Chondrocyte (in vitro differentiated cells): ENCODE measurements at regions not wholly inside any gene's neighbourhood (a gene's known extent, or its start where the extent isn't known, plus 50 kb on each side); places are given as distances from the start of the nearest gene placed in this dataset.

Source experiments
- DNase-seq: peaks from one replicate; pipeline ENCODE4 v3.0.0; 2021; ENCODE audit warnings: mixed read lengths, low spot score
- H3K27ac Mint-ChIP-seq: one replicate; pipeline ENCODE4 v1.8.0; 2021; ENCODE audit warnings: mild to moderate bottlenecking, moderate library complexity, mixed read lengths; ENCODE audit not compliant: unreplicated experiment
- H3K27me3 Mint-ChIP-seq: 2 replicates; pipeline ENCODE4 v1.8.0; 2021; ENCODE audit warnings: low read depth, mixed read lengths
- H3K36me3 Mint-ChIP-seq: 2 replicates; pipeline ENCODE4 v1.8.0; 2021; ENCODE audit warnings: low read depth, mixed read lengths
- H3K4me1 Mint-ChIP-seq: 2 replicates; pipeline ENCODE4 v1.8.0; 2021; ENCODE audit warnings: low read depth, mild to moderate bottlenecking, mixed read lengths
- H3K4me3 Mint-ChIP-seq: one replicate; pipeline ENCODE4 v1.8.0; 2021; ENCODE audit warnings: mild to moderate bottlenecking, moderate library complexity, mixed read lengths; ENCODE audit not compliant: unreplicated experiment
- H3K9me3 Mint-ChIP-seq: 2 replicates; pipeline ENCODE4 v1.8.0; 2021; ENCODE audit warnings: low read depth, mixed read lengths
- TF ChIP-seq, protein P1 (sequence below): fragments of 200-600 bp; sonication (generic); IDR thresholded peaks from 2 replicates; pipeline ENCODE4 v1.5.0; 2021; ENCODE audit warnings: antibody characterized with exemption, mild to moderate bottlenecking, moderate library complexity

GRCh38 chr2:167504061-167504460, 615.8 kb downstream of the XIRP2 start:
- no peaks in the 10 kb centered on the region for H3K36me3 Mint-ChIP-seq
- H3K4me1 Mint-ChIP-seq, result peaks cover 4% of the 10 kb centered on the region
- TF ChIP-seq, protein P1, sequence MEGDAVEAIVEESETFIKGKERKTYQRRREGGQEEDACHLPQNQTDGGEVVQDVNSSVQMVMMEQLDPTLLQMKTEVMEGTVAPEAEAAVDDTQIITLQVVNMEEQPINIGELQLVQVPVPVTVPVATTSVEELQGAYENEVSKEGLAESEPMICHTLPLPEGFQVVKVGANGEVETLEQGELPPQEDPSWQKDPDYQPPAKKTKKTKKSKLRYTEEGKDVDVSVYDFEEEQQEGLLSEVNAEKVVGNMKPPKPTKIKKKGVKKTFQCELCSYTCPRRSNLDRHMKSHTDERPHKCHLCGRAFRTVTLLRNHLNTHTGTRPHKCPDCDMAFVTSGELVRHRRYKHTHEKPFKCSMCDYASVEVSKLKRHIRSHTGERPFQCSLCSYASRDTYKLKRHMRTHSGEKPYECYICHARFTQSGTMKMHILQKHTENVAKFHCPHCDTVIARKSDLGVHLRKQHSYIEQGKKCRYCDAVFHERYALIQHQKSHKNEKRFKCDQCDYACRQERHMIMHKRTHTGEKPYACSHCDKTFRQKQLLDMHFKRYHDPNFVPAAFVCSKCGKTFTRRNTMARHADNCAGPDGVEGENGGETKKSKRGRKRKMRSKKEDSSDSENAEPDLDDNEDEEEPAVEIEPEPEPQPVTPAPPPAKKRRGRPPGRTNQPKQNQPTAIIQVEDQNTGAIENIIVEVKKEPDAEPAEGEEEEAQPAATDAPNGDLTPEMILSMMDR, result no peak
- no peak overlapping the region for H3K27ac Mint-ChIP-seq
- no peaks in the 10 kb centered on the region for H3K9me3 Mint-ChIP-seq
- no peak overlapping the region for H3K4me3 Mint-ChIP-seq
- no peak for DNase-seq
- no peaks in the 10 kb centered on the region for H3K27me3 Mint-ChIP-seq

DNA sequence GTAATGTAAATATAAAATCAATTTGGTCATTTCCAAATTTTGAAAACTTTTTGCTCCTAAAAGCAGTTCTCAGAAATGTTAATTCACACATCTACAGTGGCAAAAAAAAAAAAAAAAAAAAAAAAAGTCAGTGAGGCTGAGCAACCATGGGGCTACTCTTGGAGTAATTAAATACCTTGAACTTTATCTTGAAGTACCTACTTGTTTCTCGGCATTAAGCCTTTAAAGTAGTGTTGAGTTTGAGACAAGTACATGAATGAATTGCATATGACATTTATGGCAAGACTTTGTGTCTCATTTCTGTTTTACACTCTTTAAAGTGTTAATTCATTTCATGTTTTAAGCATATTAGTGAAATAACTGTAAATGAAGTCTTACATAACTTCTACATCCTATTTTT, 613.3 kb downstream of the XIRP2 start:
- H3K4me1 Mint-ChIP-seq, result peaks cover 4% of the 10 kb centered on the region

DNA sequence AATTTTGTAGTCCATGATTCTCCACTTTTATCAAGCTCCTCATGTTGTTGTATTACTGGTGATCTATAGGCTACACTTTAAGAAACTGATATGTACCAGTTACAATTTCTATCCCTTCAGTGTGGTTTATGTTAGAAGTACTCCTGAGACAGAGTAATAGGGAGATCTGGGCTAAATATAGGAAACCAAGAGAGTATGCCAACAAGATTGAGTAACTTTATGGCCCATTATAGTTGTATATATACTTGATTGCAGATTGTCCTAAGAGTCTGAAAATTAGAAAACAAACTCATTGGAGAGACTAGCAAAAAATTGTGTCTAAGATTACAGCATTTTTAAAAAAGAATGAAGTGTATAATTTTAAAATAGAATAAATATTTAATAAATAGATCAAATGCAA, 605.6 kb downstream of the XIRP2 start:
- Mint-ChIP-seq H3K27me3 (no peaks in the 10 kb centered on the region), H3K9me3 (no peaks in the 10 kb centered on the region), H3K36me3 (peaks cover 3% of the 10 kb centered on the region), H3K4me3 (no peak overlapping the region), H3K27ac (no peak overlapping the region), H3K4me1 (peaks cover 48% of the 10 kb centered on the region)
- no peak for DNase-seq
- TF ChIP-seq, protein P1, result no peak

More for the DNA sequence above, 613.3 kb downstream of the XIRP2 start:
- no peak overlapping the region for H3K27ac Mint-ChIP-seq
- no peak overlapping the region for H3K4me3 Mint-ChIP-seq
- H3K36me3 Mint-ChIP-seq, result no peaks in the 10 kb centered on the region
- no peaks in the 10 kb centered on the region for H3K27me3 Mint-ChIP-seq
- TF ChIP-seq, protein P1, result no peak
- no peak for DNase-seq
- no peaks in the 10 kb centered on the region for H3K9me3 Mint-ChIP-seq

DNA sequence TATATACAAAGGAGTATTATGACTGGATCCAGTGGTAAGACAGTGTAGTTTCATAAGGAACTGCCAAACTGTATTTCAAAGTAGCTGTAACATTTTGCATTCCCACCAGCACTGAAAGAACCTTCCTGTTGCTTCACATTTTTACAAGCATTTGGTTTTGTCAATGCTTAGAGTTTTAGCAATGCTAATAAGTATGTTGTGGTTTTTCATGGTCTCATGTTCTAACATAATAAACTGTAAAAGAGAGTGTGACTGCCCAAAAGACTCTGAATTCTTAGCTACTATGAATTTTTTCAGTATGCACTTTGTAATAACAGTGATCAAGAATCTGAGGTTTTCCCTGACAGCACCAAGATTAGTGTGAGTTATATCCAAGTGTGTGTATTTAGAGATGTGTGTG, 604.2 kb downstream of the XIRP2 start:
- Mint-ChIP-seq H3K4me1 (peaks cover 48% of the 10 kb centered on the region), H3K27ac (no peak overlapping the region), H3K27me3 (no peaks in the 10 kb centered on the region), H3K36me3 (peaks cover 3% of the 10 kb centered on the region), H3K9me3 (no peaks in the 10 kb centered on the region), H3K4me3 (no peak overlapping the region)
- TF ChIP-seq, protein P1, result no peak
- DNase-seq, result no peak

DNA sequence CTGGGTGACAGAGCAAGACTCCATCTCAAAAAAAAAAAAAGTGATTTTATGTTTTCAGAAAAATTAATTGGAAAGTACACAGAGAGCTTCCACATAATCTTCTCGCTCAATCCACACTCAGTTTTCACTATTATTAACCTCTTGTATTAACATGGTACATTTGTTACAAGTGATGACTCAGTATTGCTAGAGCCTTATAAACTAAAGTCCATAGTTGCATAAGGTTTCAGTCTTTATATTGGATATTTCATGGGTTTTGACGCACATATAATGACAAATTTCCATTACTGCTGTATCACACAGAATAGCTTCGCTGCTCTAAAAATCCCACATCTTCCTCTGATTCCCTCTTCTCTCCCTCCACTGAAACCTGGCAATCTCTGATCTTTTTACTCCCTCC, 603.5 kb downstream of the XIRP2 start:
- peaks cover 48% of the 10 kb centered on the region for H3K4me1 Mint-ChIP-seq
- no peak overlapping the region for H3K27ac Mint-ChIP-seq
- H3K9me3 Mint-ChIP-seq, result no peaks in the 10 kb centered on the region
- DNase-seq, result no peak
- TF ChIP-seq, protein P1, result no peak
- H3K36me3 Mint-ChIP-seq, result peaks cover 3% of the 10 kb centered on the region
- H3K27me3 Mint-ChIP-seq, result no peaks in the 10 kb centered on the region
- no peak overlapping the region for H3K4me3 Mint-ChIP-seq
